GM21786 (cell line): ENCODE measurements at regions not wholly inside any gene's neighbourhood (a gene's known extent, or its start where the extent isn't known, plus 50 kb on each side); places are given as distances from the start of the nearest gene placed in this dataset.

Source experiments
- ATAC-seq: cut with Tn5 transposase; IDR thresholded peaks from one replicate; pipeline ENCODE4 v1.9.1; 2021; ENCODE audit not compliant: unreplicated experiment

- ATAC-seq = no peak
Measured at GRCh38 chr13:86714495-86714894, 915.3 kb upstream of the SLITRK6 start.

- ATAC-seq = no peak
Measured at GRCh38 chr13:86725105-86725504, 925.9 kb upstream of the SLITRK6 start.

- ATAC-seq = no peak
Measured at GRCh38 chr13:86729206-86729605, 930.0 kb upstream of the SLITRK6 start.

GRCh38 chr13:86731987-86732386 lies 932.8 kb upstream of the SLITRK6 start:
- no peak for ATAC-seq

GRCh38 chr13:86737334-86737932 lies 933.7 kb upstream of the SLITRK5 start:
- no peak for ATAC-seq

GRCh38 chr13:86741762-86742285 lies 929.3 kb upstream of the SLITRK5 start:
- ATAC-seq = no peak

GRCh38 chr13:86757236-86757978 lies 913.8 kb upstream of the SLITRK5 start:
- no peak for ATAC-seq

- no peak for ATAC-seq
Measured at GRCh38 chr13:86758116-86758515, 913.1 kb upstream of the SLITRK5 start.

- no peak for ATAC-seq
Measured at GRCh38 chr13:86760620-86761019, 910.6 kb upstream of the SLITRK5 start.

- no peak for ATAC-seq
Measured at GRCh38 chr13:86765462-86765861, 905.7 kb upstream of the SLITRK5 start.

- no peak for ATAC-seq
Measured at GRCh38 chr13:86788616-86789015, 882.6 kb upstream of the SLITRK5 start.

- ATAC-seq = no peak
Measured at GRCh38 chr13:86792153-86792651, 879.0 kb upstream of the SLITRK5 start.

- no peak for ATAC-seq
Measured at GRCh38 chr13:86795858-86796257, 875.3 kb upstream of the SLITRK5 start.

- no peak for ATAC-seq
Measured at GRCh38 chr13:86810361-86810760, 860.8 kb upstream of the SLITRK5 start.

- no peak for ATAC-seq
Measured at GRCh38 chr13:86813198-86813597, 858.0 kb upstream of the SLITRK5 start.

GRCh38 chr13:86825410-86825809 lies 845.8 kb upstream of the SLITRK5 start:
- ATAC-seq = no peak

GRCh38 chr13:86826232-86826631 lies 844.9 kb upstream of the SLITRK5 start:
- ATAC-seq = no peak

- ATAC-seq = no peak
Measured at GRCh38 chr13:86830046-86830445, 841.1 kb upstream of the SLITRK5 start.

GRCh38 chr13:86831084-86831483 lies 840.1 kb upstream of the SLITRK5 start:
- no peak for ATAC-seq

- no peak for ATAC-seq
Measured at GRCh38 chr13:86838411-86839120, 832.6 kb upstream of the SLITRK5 start.

GRCh38 chr13:86839221-86839620 lies 832.0 kb upstream of the SLITRK5 start:
- no peak for ATAC-seq
